ENCODE measurements at regions not wholly inside any gene's neighbourhood (a gene's known extent, or its start where the extent isn't known, plus 50 kb on each side); places are given as distances from the start of the nearest gene placed in this dataset.

DNA sequence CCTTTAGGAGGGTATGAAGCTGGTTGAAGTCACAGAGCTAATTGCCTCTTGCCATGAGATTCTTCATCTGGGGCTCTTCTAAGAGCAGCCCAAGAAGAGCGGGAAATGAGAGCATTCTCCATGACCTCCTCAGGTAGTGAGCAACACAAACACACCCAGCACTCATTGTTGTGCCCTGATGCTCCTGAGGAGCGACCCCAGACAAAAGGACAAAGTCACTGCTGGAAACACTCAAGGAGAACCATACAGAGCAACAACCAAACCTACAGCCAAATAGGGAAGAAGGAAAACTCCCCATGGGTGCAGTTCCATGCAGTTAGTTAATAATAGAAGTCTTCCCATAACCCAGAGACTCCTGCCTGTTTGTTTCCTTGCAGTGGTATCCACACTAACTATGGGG is 426.0 kb upstream of the CRIM1 start:
- TF ChIP-seq, protein P1, sequence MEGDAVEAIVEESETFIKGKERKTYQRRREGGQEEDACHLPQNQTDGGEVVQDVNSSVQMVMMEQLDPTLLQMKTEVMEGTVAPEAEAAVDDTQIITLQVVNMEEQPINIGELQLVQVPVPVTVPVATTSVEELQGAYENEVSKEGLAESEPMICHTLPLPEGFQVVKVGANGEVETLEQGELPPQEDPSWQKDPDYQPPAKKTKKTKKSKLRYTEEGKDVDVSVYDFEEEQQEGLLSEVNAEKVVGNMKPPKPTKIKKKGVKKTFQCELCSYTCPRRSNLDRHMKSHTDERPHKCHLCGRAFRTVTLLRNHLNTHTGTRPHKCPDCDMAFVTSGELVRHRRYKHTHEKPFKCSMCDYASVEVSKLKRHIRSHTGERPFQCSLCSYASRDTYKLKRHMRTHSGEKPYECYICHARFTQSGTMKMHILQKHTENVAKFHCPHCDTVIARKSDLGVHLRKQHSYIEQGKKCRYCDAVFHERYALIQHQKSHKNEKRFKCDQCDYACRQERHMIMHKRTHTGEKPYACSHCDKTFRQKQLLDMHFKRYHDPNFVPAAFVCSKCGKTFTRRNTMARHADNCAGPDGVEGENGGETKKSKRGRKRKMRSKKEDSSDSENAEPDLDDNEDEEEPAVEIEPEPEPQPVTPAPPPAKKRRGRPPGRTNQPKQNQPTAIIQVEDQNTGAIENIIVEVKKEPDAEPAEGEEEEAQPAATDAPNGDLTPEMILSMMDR (IDR thresholded peaks at IDR 0.05), result no peak
- TF ChIP-seq POLR2A (IDR thresholded peaks at IDR 0.05) (no peak), POLR2AphosphoS5 (IDR thresholded peaks at IDR 0.05) (no peak)

All from prostate gland (tissue), 2 donors.